Activated CD4-positive, alpha-beta memory T cell treated with anti-CD3 and anti-CD28 coated beads, Interleukin-2, amount 10 ng/mL, durations not matched to agents 7 days and 5 days (primary cell): ENCODE measurements at regions not wholly inside any gene's neighbourhood (a gene's known extent, or its start where the extent isn't known, plus 50 kb on each side); places are given as distances from the start of the nearest gene placed in this dataset.

Experiments
- CTCF ChIA-PET: fragments of 350-600 bp; sonication (Branson Sonifier 250); formaldehyde crosslinking; loops from one replicate; lab custom pipeline; 2021; ENCODE audit warnings: antibody characterized with exemption, inconsistent platforms; lab: Charles Lee
- POLR2A ChIA-PET: fragments of 350-600 bp; sonication (Branson Sonifier 250); formaldehyde crosslinking; loops from one replicate; lab custom pipeline; 2021; ENCODE audit warnings: antibody characterized with exemption; lab: Charles Lee
- DNase-seq: peaks from one replicate; pipeline ENCODE4 v3.0.0-alpha.2; 2020
- H3K27ac Mint-ChIP-seq: one replicate; pipeline ENCODE4 v1.8.0; 2021; ENCODE audit warnings: mild to moderate bottlenecking, mixed read lengths
- H3K27me3 Mint-ChIP-seq: one replicate; pipeline ENCODE4 v1.8.0; 2021; ENCODE audit warnings: mixed read lengths
- H3K36me3 Mint-ChIP-seq: one replicate; pipeline ENCODE4 v1.8.0; 2021; ENCODE audit warnings: low read depth, mixed read lengths
- H3K4me1 Mint-ChIP-seq: one replicate; pipeline ENCODE4 v1.8.0; 2021; ENCODE audit warnings: mixed read lengths
- H3K4me3 Mint-ChIP-seq: one replicate; pipeline ENCODE4 v1.8.0; 2021; ENCODE audit warnings: mild to moderate bottlenecking, mixed read lengths
- H3K9me3 Mint-ChIP-seq: one replicate; pipeline ENCODE4 v1.8.0; 2021; ENCODE audit warnings: mixed read lengths

- Mint-ChIP-seq H3K4me3 (no peak overlapping the region), H3K27ac (no peak overlapping the region), H3K9me3 (no peaks in the 10 kb centered on the region), H3K4me1 (no peaks in the 10 kb centered on the region), H3K27me3 (peaks cover 4% of the 10 kb centered on the region), H3K36me3 (no peaks in the 10 kb centered on the region)
- CTCF ChIA-PET, result no interaction called here
- POLR2A ChIA-PET, result no interaction called here
- DNase-seq, result no peak
These were observed 108.1 kb downstream of the CCDC34 start for GRCh38 chr11:27254744-27255446.

- H3K27ac Mint-ChIP-seq, result no peak overlapping the region
These were observed 109.8 kb downstream of the CCDC34 start for GRCh38 chr11:27253224-27253623.

GRCh38 chr11:27250867-27251665, 111.9 kb downstream of the CCDC34 start:
- ChIA-PET CTCF (no interaction called here), POLR2A (no interaction called here)
- no peak overlapping the region for H3K27ac Mint-ChIP-seq

More at GRCh38 chr11:27253224-27253623, 109.8 kb downstream of the CCDC34 start:
- H3K4me3 Mint-ChIP-seq, result no peak overlapping the region
- DNase-seq, result no peak
- peaks cover 4% of the 10 kb centered on the region for H3K27me3 Mint-ChIP-seq
- H3K36me3 Mint-ChIP-seq, result no peaks in the 10 kb centered on the region
- CTCF ChIA-PET, result no interaction called here
- H3K9me3 Mint-ChIP-seq, result no peaks in the 10 kb centered on the region
- no peaks in the 10 kb centered on the region for H3K4me1 Mint-ChIP-seq
- POLR2A ChIA-PET, result no interaction called here

GRCh38 chr11:27248576-27249509, 114.2 kb downstream of the CCDC34 start:
- no peaks in the 10 kb centered on the region for H3K9me3 Mint-ChIP-seq
- POLR2A ChIA-PET, result no interaction called here
- H3K27ac Mint-ChIP-seq, result no peak overlapping the region
- H3K36me3 Mint-ChIP-seq, result no peaks in the 10 kb centered on the region
- DNase-seq, result no peak
- no peaks in the 10 kb centered on the region for H3K27me3 Mint-ChIP-seq
- H3K4me3 Mint-ChIP-seq, result no peak overlapping the region
- CTCF ChIA-PET, result no interaction called here
- no peaks in the 10 kb centered on the region for H3K4me1 Mint-ChIP-seq

More at GRCh38 chr11:27250867-27251665, 111.9 kb downstream of the CCDC34 start:
- no peak for DNase-seq
- Mint-ChIP-seq H3K36me3 (no peaks in the 10 kb centered on the region), H3K4me3 (no peak overlapping the region), H3K4me1 (no peaks in the 10 kb centered on the region), H3K9me3 (no peaks in the 10 kb centered on the region), H3K27me3 (no peaks in the 10 kb centered on the region)

- no peaks in the 10 kb centered on the region for H3K9me3 Mint-ChIP-seq
- ChIA-PET POLR2A (interaction anchor here (1.5 kb wide), 1 partner anchor 259 kb away, joined by 3 read pairs; the partner anchor contains the start of gene LIN7C), CTCF (interaction anchor here (1.1 kb wide), 1 partner anchor 238 kb away, joined by 3 read pairs; no protein-coding TSS in a partner anchor)
- H3K4me3 Mint-ChIP-seq, result no peak overlapping the region
- no peaks in the 10 kb centered on the region for H3K4me1 Mint-ChIP-seq
- no peak overlapping the region for H3K27ac Mint-ChIP-seq
- H3K27me3 Mint-ChIP-seq, result peaks cover 4% of the 10 kb centered on the region
- no peak for DNase-seq
- H3K36me3 Mint-ChIP-seq, result no peaks in the 10 kb centered on the region
These were observed 115.4 kb downstream of the CCDC34 start for GRCh38 chr11:27247660-27248059.

- Mint-ChIP-seq H3K27ac (no peak overlapping the region), H3K36me3 (no peaks in the 10 kb centered on the region), H3K27me3 (peaks cover 4% of the 10 kb centered on the region), H3K4me1 (no peaks in the 10 kb centered on the region), H3K4me3 (no peak overlapping the region), H3K9me3 (no peaks in the 10 kb centered on the region)
- ChIA-PET POLR2A (interaction anchor here (1.5 kb wide), 1 partner anchor 260 kb away, joined by 3 read pairs; the partner anchor contains the start of gene LIN7C), CTCF (interaction anchor here (1.1 kb wide), 1 partner anchor 239 kb away, joined by 3 read pairs; no protein-coding TSS in a partner anchor)
- no peak for DNase-seq
These were observed 116.1 kb downstream of the CCDC34 start for GRCh38 chr11:27246925-27247324.

GRCh38 chr11:27244900-27245299, 118.1 kb downstream of the CCDC34 start:
- Mint-ChIP-seq H3K27me3 (peaks cover 4% of the 10 kb centered on the region), H3K9me3 (no peaks in the 10 kb centered on the region), H3K27ac (no peak overlapping the region), H3K4me1 (no peaks in the 10 kb centered on the region), H3K36me3 (no peaks in the 10 kb centered on the region), H3K4me3 (no peak overlapping the region)
- ChIA-PET POLR2A (no interaction called here), CTCF (no interaction called here)
- no peak for DNase-seq

GRCh38 chr11:27242591-27242990, 120.4 kb downstream of the CCDC34 start:
- Mint-ChIP-seq H3K36me3 (no peaks in the 10 kb centered on the region), H3K27me3 (peaks cover 4% of the 10 kb centered on the region), H3K4me3 (no peak overlapping the region), H3K4me1 (no peaks in the 10 kb centered on the region), H3K9me3 (no peaks in the 10 kb centered on the region), H3K27ac (no peak overlapping the region)
- ChIA-PET CTCF (no interaction called here), POLR2A (no interaction called here)
- no peak for DNase-seq

- Mint-ChIP-seq H3K27me3 (peaks cover 4% of the 10 kb centered on the region), H3K9me3 (no peaks in the 10 kb centered on the region), H3K4me1 (no peaks in the 10 kb centered on the region), H3K27ac (no peak overlapping the region), H3K36me3 (no peaks in the 10 kb centered on the region), H3K4me3 (no peak overlapping the region)
- POLR2A ChIA-PET, result no interaction called here
- CTCF ChIA-PET, result no interaction called here
- no peak for DNase-seq
These were observed 121.5 kb downstream of the CCDC34 start for GRCh38 chr11:27241311-27242122.

GRCh38 chr11:27239305-27239942, 123.6 kb downstream of the CCDC34 start:
- ChIA-PET CTCF (no interaction called here), POLR2A (no interaction called here)
- DNase-seq, result no peak
- no peaks in the 10 kb centered on the region for H3K4me1 Mint-ChIP-seq
- no peaks in the 10 kb centered on the region for H3K9me3 Mint-ChIP-seq
- no peak overlapping the region for H3K27ac Mint-ChIP-seq
- no peaks in the 10 kb centered on the region for H3K36me3 Mint-ChIP-seq
- H3K27me3 Mint-ChIP-seq, result peaks cover 4% of the 10 kb centered on the region
- H3K4me3 Mint-ChIP-seq, result no peak overlapping the region

GRCh38 chr11:27238811-27239210, 124.2 kb downstream of the CCDC34 start:
- Mint-ChIP-seq H3K4me1 (no peaks in the 10 kb centered on the region), H3K9me3 (no peaks in the 10 kb centered on the region), H3K4me3 (no peak overlapping the region), H3K36me3 (no peaks in the 10 kb centered on the region), H3K27ac (no peak overlapping the region), H3K27me3 (peaks cover 4% of the 10 kb centered on the region)
- POLR2A ChIA-PET, result no interaction called here
- CTCF ChIA-PET, result no interaction called here
- no peak for DNase-seq

- CTCF ChIA-PET, result no interaction called here
- H3K27ac Mint-ChIP-seq, result no peak overlapping the region
- H3K4me1 Mint-ChIP-seq, result no peaks in the 10 kb centered on the region
- no peak for DNase-seq
- no peaks in the 10 kb centered on the region for H3K9me3 Mint-ChIP-seq
- no peaks in the 10 kb centered on the region for H3K27me3 Mint-ChIP-seq
- no peak overlapping the region for H3K4me3 Mint-ChIP-seq
- POLR2A ChIA-PET, result no interaction called here
- no peaks in the 10 kb centered on the region for H3K36me3 Mint-ChIP-seq
These were observed 125.4 kb downstream of the CCDC34 start for GRCh38 chr11:27237643-27238042.
